Thyroid gland (tissue), 4 donors: ENCODE measurements at regions not wholly inside any gene's neighbourhood (a gene's known extent, or its start where the extent isn't known, plus 50 kb on each side); places are given as distances from the start of the nearest gene placed in this dataset.

Source experiments
- DNase-seq, 2 donors: peaks; one replicate each; pipeline ENCODE4 v3.0.0-alpha.2; 2019
- H3K27ac ChIP-seq, 3 donors: fragments of 200-600 bp; sonication (generic); 1 replicate in 2 of 3; 2 replicates in 1 of 3; pipeline ENCODE4 v1.5.1; 2016 to 2019; ENCODE audit warnings: mild to moderate bottlenecking in 1 of 3, moderate library complexity in 1 of 3
- H3K27me3 ChIP-seq: fragments of 200-600 bp; sonication (generic); one replicate; pipeline ENCODE4 v1.5.1; 2019
- H3K36me3 ChIP-seq, 2 donors: fragments of 200-600 bp; sonication (generic); one replicate each; pipeline ENCODE4 v1.5.1; 2016 to 2019
- H3K4me1 ChIP-seq, 2 donors: fragments of 200-600 bp; sonication (generic); one replicate each; pipeline ENCODE4 v1.5.1; 2017 to 2019
- H3K4me3 ChIP-seq, 3 donors: fragments of 200-600 bp; sonication (generic); replicated peaks in 1 of 3; 1 replicate in 2 of 3; 2 replicates in 1 of 3; pipeline ENCODE4 v1.5.1; 2016; ENCODE audit warnings: mild to moderate bottlenecking in 1 of 3
- H3K9me3 ChIP-seq: fragments of 200-600 bp; sonication (generic); one replicate; pipeline ENCODE4 v1.5.1; 2017
- POLR2A ChIP-seq, 2 donors: fragments of 450-650 bp; IDR thresholded peaks; one replicate each; pipeline ENCODE4 v1.6.1; 2017; ENCODE audit warnings: antibody characterized with exemption in 2 of 2, mild to moderate bottlenecking in 2 of 2, moderate library complexity in 1 of 2
- WGBS, 2 donors: methylation state at CpG; one replicate each; pipeline ENCODE4 v1.1.5; 2017; 5-methylcytosine and 5-hydroxymethylcytosine counted together
- intact Hi-C: fragments of 100-400 bp; cut with DNase I; formaldehyde crosslinking; loops from one replicate; pipeline ENCODE4 v1.15.1; 2023
- TF ChIP-seq, protein P1 (sequence below), 6 experiments: fragments of 200-600 bp in 3 of 6; fragments of 450-650 bp in 3 of 6; sonication (generic) in 3 of 6; IDR thresholded peaks; one replicate each; pipeline ENCODE4 v1.5.1; 2016 to 2019; ENCODE audit warnings: antibody characterized with exemption in 6 of 6, mild to moderate bottlenecking in 2 of 6, inconsistent platforms in 1 of 6, moderate library complexity in 1 of 6

DNA sequence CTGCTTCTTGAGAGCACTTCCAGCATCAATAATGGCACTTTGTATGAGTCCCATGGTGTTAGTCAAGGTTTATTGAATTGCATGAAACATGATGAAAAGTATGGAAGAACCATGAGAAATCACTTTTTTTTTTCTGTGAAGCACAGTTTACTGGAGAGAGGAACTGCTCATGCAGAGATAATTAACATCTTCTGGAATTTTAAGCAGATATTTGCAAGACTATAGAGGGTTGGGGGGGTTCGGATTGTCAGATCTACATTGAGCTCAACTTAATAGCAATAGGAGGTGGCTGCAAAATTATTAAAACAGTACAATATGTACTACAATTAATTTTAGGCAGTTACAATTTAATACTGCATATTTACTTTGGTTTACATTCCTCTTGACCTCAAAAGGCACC, 204.4 kb upstream of the CDH10 start:
- Histone ChIP-seq H3K36me3 (no peaks in the 10 kb centered on the region), H3K9me3 (no peaks in the 10 kb centered on the region), H3K27ac (no peak overlapping the region), H3K4me1 (no peaks in the 10 kb centered on the region), H3K4me3 (no peak overlapping the region), H3K27me3 (no peaks in the 10 kb centered on the region)
- no peak for DNase-seq
- TF ChIP-seq, protein P1, sequence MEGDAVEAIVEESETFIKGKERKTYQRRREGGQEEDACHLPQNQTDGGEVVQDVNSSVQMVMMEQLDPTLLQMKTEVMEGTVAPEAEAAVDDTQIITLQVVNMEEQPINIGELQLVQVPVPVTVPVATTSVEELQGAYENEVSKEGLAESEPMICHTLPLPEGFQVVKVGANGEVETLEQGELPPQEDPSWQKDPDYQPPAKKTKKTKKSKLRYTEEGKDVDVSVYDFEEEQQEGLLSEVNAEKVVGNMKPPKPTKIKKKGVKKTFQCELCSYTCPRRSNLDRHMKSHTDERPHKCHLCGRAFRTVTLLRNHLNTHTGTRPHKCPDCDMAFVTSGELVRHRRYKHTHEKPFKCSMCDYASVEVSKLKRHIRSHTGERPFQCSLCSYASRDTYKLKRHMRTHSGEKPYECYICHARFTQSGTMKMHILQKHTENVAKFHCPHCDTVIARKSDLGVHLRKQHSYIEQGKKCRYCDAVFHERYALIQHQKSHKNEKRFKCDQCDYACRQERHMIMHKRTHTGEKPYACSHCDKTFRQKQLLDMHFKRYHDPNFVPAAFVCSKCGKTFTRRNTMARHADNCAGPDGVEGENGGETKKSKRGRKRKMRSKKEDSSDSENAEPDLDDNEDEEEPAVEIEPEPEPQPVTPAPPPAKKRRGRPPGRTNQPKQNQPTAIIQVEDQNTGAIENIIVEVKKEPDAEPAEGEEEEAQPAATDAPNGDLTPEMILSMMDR (IDR thresholded peaks at IDR 0.05), result no peak
- TF ChIP-seq POLR2A (IDR thresholded peaks at IDR 0.05), result no peak
- WGBS, 2 donors, result 81 to 87% methylated on average over 1 of the region's 1 CpG
- intact Hi-C loops, result no loop called here

DNA sequence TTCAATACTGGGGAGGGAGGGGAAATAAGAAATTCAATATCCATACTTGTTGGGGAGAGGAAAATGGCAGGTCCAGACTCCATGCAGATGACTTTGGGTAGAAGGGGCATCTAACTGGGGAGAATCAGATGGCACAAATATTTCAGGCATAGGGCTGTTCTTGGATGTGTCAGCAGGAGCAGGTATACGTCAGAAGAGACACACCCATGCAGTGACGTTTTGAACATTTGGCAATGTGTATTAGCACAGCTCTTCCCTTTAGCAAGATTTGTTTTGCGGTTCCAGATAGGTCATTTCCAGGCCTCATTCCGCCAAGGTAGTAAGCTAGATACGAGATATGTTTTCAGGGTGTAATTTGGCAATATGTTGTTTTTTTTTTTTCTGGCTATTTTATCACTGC, 187.2 kb upstream of the CDH10 start:
- H3K9me3 ChIP-seq, result no peaks in the 10 kb centered on the region
- no peak overlapping the region for H3K4me3 ChIP-seq
- no peaks in the 10 kb centered on the region for H3K4me1 ChIP-seq
- DNase-seq, result no peak
- H3K27ac ChIP-seq, result no peak overlapping the region
- intact Hi-C loops, result no loop called here
- H3K36me3 ChIP-seq, result no peaks in the 10 kb centered on the region
- WGBS, 2 donors, result 84 to 87% methylated on average over 5 of the region's 5 CpGs
- no peaks in the 10 kb centered on the region for H3K27me3 ChIP-seq
- TF ChIP-seq POLR2A (IDR thresholded peaks at IDR 0.05), result no peak
- TF ChIP-seq, protein P1 (IDR thresholded peaks at IDR 0.05), result no peak

DNA sequence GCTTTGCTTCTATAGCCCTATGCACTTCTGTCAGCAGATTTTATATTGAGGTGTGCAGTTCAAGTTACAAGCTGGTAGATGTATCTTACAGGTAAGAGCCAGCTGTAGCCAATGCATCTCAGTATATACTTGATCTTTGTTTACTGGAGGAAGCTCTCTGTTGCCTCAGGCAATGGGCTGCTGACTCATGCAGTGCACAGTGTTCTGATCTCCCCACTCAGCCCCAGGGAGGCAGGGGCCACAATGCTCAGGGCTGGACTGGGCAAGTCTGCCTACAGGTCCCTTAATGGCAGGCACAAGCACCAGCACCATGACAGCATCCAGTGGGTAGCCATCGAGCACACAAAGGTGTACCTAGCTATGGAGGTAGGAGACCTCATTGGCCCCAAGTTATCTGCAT, 178.8 kb upstream of the CDH10 start:
- Histone ChIP-seq H3K36me3 (no peaks in the 10 kb centered on the region), H3K4me1 (no peaks in the 10 kb centered on the region), H3K4me3 (no peak overlapping the region), H3K27me3 (no peaks in the 10 kb centered on the region), H3K27ac (no peak overlapping the region), H3K9me3 (no peaks in the 10 kb centered on the region)
- 56 to 83% methylated on average over 1 of the region's 1 CpG for WGBS, 2 donors
- TF ChIP-seq, protein P1 (IDR thresholded peaks at IDR 0.05), result no peak
- TF ChIP-seq POLR2A (IDR thresholded peaks at IDR 0.05), result no peak
- no peak for DNase-seq
- intact Hi-C loops, result no loop called here

DNA sequence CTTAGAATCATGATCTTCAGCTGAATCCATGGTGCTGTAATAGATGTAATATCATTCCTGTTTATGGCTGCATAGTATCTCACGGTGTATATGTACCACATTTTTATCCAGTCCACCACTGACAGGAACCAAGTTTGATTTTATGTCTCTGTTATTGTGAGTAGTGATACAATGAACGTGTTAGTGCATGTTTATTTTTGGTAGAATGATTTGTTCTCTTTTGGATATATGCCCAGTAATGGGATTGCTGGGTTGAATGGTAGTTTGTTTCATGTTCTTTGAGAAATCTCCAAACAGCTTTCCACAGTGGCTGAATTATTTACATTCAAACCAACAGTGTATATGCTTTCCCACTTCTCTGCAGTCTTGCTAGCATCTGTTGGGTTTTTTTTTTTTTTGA, 175.1 kb upstream of the CDH10 start:
- H3K36me3 ChIP-seq, result no peaks in the 10 kb centered on the region
- no peaks in the 10 kb centered on the region for H3K9me3 ChIP-seq
- no peaks in the 10 kb centered on the region for H3K27me3 ChIP-seq
- 67 to 76% methylated on average over 2 of the region's 2 CpGs for WGBS, 2 donors
- no peak for DNase-seq
- no peak overlapping the region for H3K27ac ChIP-seq
- intact Hi-C loops, result no loop called here
- no peak overlapping the region for H3K4me3 ChIP-seq
- no peaks in the 10 kb centered on the region for H3K4me1 ChIP-seq
- TF ChIP-seq POLR2A (IDR thresholded peaks at IDR 0.05), result no peak
- TF ChIP-seq, protein P1 (IDR thresholded peaks at IDR 0.05), result no peak

DNA sequence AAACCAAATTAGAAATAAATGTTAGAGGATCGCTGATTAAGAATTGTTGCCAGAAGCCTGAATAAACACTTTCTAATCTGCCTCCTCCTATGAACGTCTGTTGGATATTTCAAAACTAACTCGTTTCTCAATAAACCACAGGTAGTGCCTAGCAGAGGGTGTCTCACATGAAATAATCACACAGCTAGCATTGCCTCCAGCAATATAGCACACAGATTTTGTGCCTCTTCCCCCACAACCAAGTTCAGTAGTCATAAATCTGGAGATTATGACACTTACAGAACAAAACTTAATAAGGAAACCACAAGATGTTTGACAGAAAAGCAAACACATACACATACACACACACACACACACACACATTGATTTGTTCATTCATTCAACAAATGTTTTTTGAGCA, 173.2 kb upstream of the CDH10 start:
- H3K4me3 ChIP-seq, result no peak overlapping the region
- H3K4me1 ChIP-seq, result no peaks in the 10 kb centered on the region
- 72 to 80% methylated on average over 3 of the region's 3 CpGs for WGBS, 2 donors
- H3K36me3 ChIP-seq, result no peaks in the 10 kb centered on the region
- intact Hi-C loops, result no loop called here
- DNase-seq, result no peak
- no peaks in the 10 kb centered on the region for H3K27me3 ChIP-seq
- TF ChIP-seq, protein P1 (IDR thresholded peaks at IDR 0.05), result no peak
- TF ChIP-seq POLR2A (IDR thresholded peaks at IDR 0.05), result no peak
- no peaks in the 10 kb centered on the region for H3K9me3 ChIP-seq
- H3K27ac ChIP-seq, result no peak overlapping the region
